KMS-11 (cell line): ENCODE measurements at regions not wholly inside any gene's neighbourhood (a gene's known extent, or its start where the extent isn't known, plus 50 kb on each side); places are given as distances from the start of the nearest gene placed in this dataset.

Experiments
- H2AFZ ChIP-seq: fragments of 200-600 bp; sonication (generic); 2 replicates; pipeline ENCODE4 v1.6.1; 2016; ENCODE audit warnings: antibody characterized with exemption, mixed run types, low read depth
- H3K27ac ChIP-seq: fragments of 200-600 bp; sonication (generic); 2 replicates; pipeline ENCODE4 v1.6.1; 2016; ENCODE audit warnings: mild to moderate bottlenecking, mixed run types
- H3K27me3 ChIP-seq: fragments of 200-600 bp; sonication (generic); 2 replicates; pipeline ENCODE4 v1.6.1; 2017; ENCODE audit warnings: mild to moderate bottlenecking, low read depth, mixed run types, moderate library complexity; ENCODE audit not compliant: insufficient read depth
- H3K36me3 ChIP-seq: fragments of 200-600 bp; sonication (generic); 2 replicates; pipeline ENCODE4 v1.6.1; 2017; ENCODE audit warnings: mild to moderate bottlenecking, mixed run types; ENCODE audit not compliant: insufficient read depth
- H3K4me1 ChIP-seq: fragments of 200-600 bp; sonication (generic); 2 replicates; pipeline ENCODE4 v1.6.1; 2016; ENCODE audit warnings: mild to moderate bottlenecking, low read depth, mixed run types; ENCODE audit not compliant: poor library complexity, severe bottlenecking
- H3K4me2 ChIP-seq: fragments of 200-600 bp; sonication (generic); 2 replicates; pipeline ENCODE4 v1.7.0; 2016; ENCODE audit warnings: mild to moderate bottlenecking, mixed run types
- H3K4me3 ChIP-seq: fragments of 200-600 bp; sonication (generic); IDR thresholded peaks from 2 replicates; pipeline ENCODE4 v1.6.1; 2017; ENCODE audit warnings: low read depth, low read length, mixed read lengths; ENCODE audit not compliant: insufficient read depth
- H3K79me2 ChIP-seq: fragments of 200-600 bp; sonication (generic); 2 replicates; pipeline ENCODE4 v1.6.1; 2016; ENCODE audit warnings: low read depth, mixed run types; ENCODE audit not compliant: insufficient read depth
- H3K9ac ChIP-seq: fragments of 200-600 bp; sonication (generic); 2 replicates; pipeline ENCODE4 v1.6.1; 2016; ENCODE audit warnings: mild to moderate bottlenecking, mixed run types
- H4K20me1 ChIP-seq: fragments of 200-600 bp; sonication (generic); 2 replicates; pipeline ENCODE4 v1.6.1; 2016; ENCODE audit warnings: mild to moderate bottlenecking, mixed run types; ENCODE audit not compliant: insufficient read depth
- CTCF ChIP-seq: fragments of 200-600 bp; sonication (generic); conservative IDR thresholded peaks from 2 replicates; pipeline ENCODE4 v1.6.1; 2017; ENCODE audit warnings: low read depth, mild to moderate bottlenecking, antibody characterized with exemption, low read length, moderate library complexity, mixed read lengths

GRCh38 chr14:51512316-51512715 lies 139.4 kb upstream of the FRMD6 start:
- no peak overlapping the region for H3K4me3 ChIP-seq

DNA sequence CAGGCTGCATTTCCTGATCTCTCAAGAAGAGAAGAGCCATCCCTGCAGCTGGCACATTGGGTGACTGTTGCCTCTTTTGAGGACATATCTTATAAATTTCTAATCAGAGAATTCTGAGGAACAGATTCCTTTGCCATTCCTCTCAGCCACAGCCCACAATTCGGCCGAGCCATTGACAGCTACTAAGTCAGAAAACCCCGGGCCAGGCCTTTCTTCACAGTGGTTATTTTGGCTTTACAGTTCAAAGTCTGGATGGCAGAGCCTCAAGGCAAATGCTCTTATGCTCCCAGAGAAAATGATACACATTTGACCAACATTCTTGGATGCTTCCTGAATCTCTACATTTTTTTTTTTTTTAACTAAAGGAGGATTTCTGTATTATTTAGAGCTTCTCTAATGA lies 138.4 kb upstream of the FRMD6 start:
- Histone ChIP-seq H3K9ac (no peak overlapping the region), H3K79me2 (no peaks in the 10 kb centered on the region), H3K27me3 (no peaks in the 10 kb centered on the region), H4K20me1 (no peaks in the 10 kb centered on the region), H3K4me1 (no peaks in the 10 kb centered on the region), H3K4me3 (no peak overlapping the region), H3K27ac (no peak overlapping the region), H3K36me3 (no peaks in the 10 kb centered on the region), H2AFZ (no peak overlapping the region), H3K4me2 (no peak overlapping the region)
- no peak for TF ChIP-seq CTCF

More at GRCh38 chr14:51512316-51512715, 139.4 kb upstream of the FRMD6 start:
- H3K27ac ChIP-seq: no peak overlapping the region
- H4K20me1 ChIP-seq: no peaks in the 10 kb centered on the region
- no peaks in the 10 kb centered on the region for H3K36me3 ChIP-seq
- H2AFZ ChIP-seq: no peak overlapping the region
- H3K4me2 ChIP-seq: no peak overlapping the region
- H3K79me2 ChIP-seq: no peaks in the 10 kb centered on the region
- no peaks in the 10 kb centered on the region for H3K4me1 ChIP-seq
- H3K27me3 ChIP-seq: no peaks in the 10 kb centered on the region
- H3K9ac ChIP-seq: no peak overlapping the region
- no peak for TF ChIP-seq CTCF

- no peaks in the 10 kb centered on the region for H3K4me1 ChIP-seq
- TF ChIP-seq CTCF: no peak
These were observed 137.8 kb upstream of the FRMD6 start for GRCh38 chr14:51513933-51514332.

GRCh38 chr14:51515611-51516010 lies 136.1 kb upstream of the FRMD6 start:
- H3K27me3 ChIP-seq: no peaks in the 10 kb centered on the region
- H3K79me2 ChIP-seq: no peaks in the 10 kb centered on the region
- H2AFZ ChIP-seq: no peak overlapping the region
- TF ChIP-seq CTCF: no peak
- no peaks in the 10 kb centered on the region for H3K4me1 ChIP-seq
- H3K4me2 ChIP-seq: no peak overlapping the region
- no peak overlapping the region for H3K9ac ChIP-seq
- no peaks in the 10 kb centered on the region for H4K20me1 ChIP-seq
- no peak overlapping the region for H3K4me3 ChIP-seq
- no peak overlapping the region for H3K27ac ChIP-seq
- H3K36me3 ChIP-seq: no peaks in the 10 kb centered on the region

More at GRCh38 chr14:51513933-51514332, 137.8 kb upstream of the FRMD6 start:
- Histone ChIP-seq H3K27me3 (no peaks in the 10 kb centered on the region), H3K9ac (no peak overlapping the region), H2AFZ (no peak overlapping the region), H3K79me2 (no peaks in the 10 kb centered on the region), H3K4me3 (no peak overlapping the region), H3K36me3 (no peaks in the 10 kb centered on the region), H3K27ac (no peak overlapping the region), H3K4me2 (no peak overlapping the region), H4K20me1 (no peaks in the 10 kb centered on the region)
